MM.1S (cell line): ENCODE measurements at regions not wholly inside any gene's neighbourhood (a gene's known extent, or its start where the extent isn't known, plus 50 kb on each side); places are given as distances from the start of the nearest gene placed in this dataset.

Source experiments
- DNase-seq: peaks from one replicate; pipeline ENCODE4 v3.0.0-alpha.2; 2015
- H2AFZ ChIP-seq: fragments of 300-600 bp; sonication (generic); 2 replicates; pipeline ENCODE4 v1.6.0; 2016; ENCODE audit warnings: antibody characterized with exemption, low read length
- H3F3A ChIP-seq: fragments of 300-600 bp; sonication (generic); 2 replicates; pipeline ENCODE4 v1.6.1; 2016; ENCODE audit warnings: mild to moderate bottlenecking, antibody characterized with exemption, low read length, moderate library complexity, mixed read lengths; ENCODE audit not compliant: insufficient read depth
- H3K27ac ChIP-seq: fragments of 300-600 bp; sonication (generic); 2 replicates; pipeline ENCODE4 v1.5.1; 2016; ENCODE audit warnings: mild to moderate bottlenecking, low read length
- H3K27me3 ChIP-seq: fragments of 300-600 bp; sonication (generic); replicated peaks from 2 replicates; pipeline ENCODE4 v1.6.0; 2016; ENCODE audit warnings: low read length; ENCODE audit not compliant: insufficient read depth
- H3K36me3 ChIP-seq: fragments of 300-600 bp; sonication (generic); replicated peaks from 2 replicates; pipeline ENCODE4 v1.6.1; 2016; ENCODE audit warnings: mild to moderate bottlenecking, low read length, mixed read lengths; ENCODE audit not compliant: insufficient read depth
- H3K4me1 ChIP-seq: fragments of 300-600 bp; sonication (generic); 2 replicates; pipeline ENCODE4 v1.6.1; 2016; ENCODE audit warnings: low read length, mixed read lengths
- H3K4me2 ChIP-seq: fragments of 300-600 bp; sonication (generic); 2 replicates; pipeline ENCODE4 v1.6.0; 2016; ENCODE audit warnings: low read depth, low read length
- H3K4me3 ChIP-seq: fragments of 300-600 bp; sonication (generic); 2 replicates; pipeline ENCODE4 v1.5.1; 2016; ENCODE audit warnings: low read length, mixed read lengths
- H3K79me2 ChIP-seq: fragments of 300-600 bp; sonication (generic); 2 replicates; pipeline ENCODE4 v1.6.1; 2016; ENCODE audit warnings: mixed run types, low read length, mixed read lengths
- H3K9ac ChIP-seq: fragments of 300-600 bp; sonication (generic); 2 replicates; pipeline ENCODE4 v1.6.1; 2016; ENCODE audit warnings: low read length, mixed read lengths
- H3K9me2 ChIP-seq: fragments of 300-600 bp; sonication (generic); replicated peaks from 2 replicates; pipeline ENCODE4 v1.6.1; 2016; ENCODE audit warnings: mild to moderate bottlenecking, low read length, mixed read lengths; ENCODE audit not compliant: insufficient read depth
- H3K9me3 ChIP-seq: fragments of 300-600 bp; sonication (generic); replicated peaks from 2 replicates; pipeline ENCODE4 v1.6.1; 2016; ENCODE audit warnings: mild to moderate bottlenecking, low read length, mixed read lengths; ENCODE audit not compliant: insufficient read depth
- H4K20me1 ChIP-seq: fragments of 300-600 bp; sonication (generic); 2 replicates; pipeline ENCODE4 v1.6.1; 2016; ENCODE audit warnings: mild to moderate bottlenecking, low read length, moderate library complexity, mixed read lengths; ENCODE audit not compliant: insufficient read depth
- EZH2 ChIP-seq: fragments of 300-600 bp; sonication (generic); optimal IDR thresholded peaks from 2 replicates; pipeline ENCODE3; 2017; ENCODE audit warnings: low read depth, mild to moderate bottlenecking, antibody characterized with exemption, low read length, mixed read lengths
- EZH2phosphoT487 ChIP-seq: fragments of 300-600 bp; sonication (generic); IDR thresholded peaks from 2 replicates; pipeline ENCODE4 v1.6.1; 2018; ENCODE audit warnings: antibody characterized with exemption, low read length
- TF ChIP-seq, protein P1 (sequence below): fragments of 300-600 bp; sonication (generic); IDR thresholded peaks from 2 replicates; pipeline ENCODE4 v1.5.1; 2016; ENCODE audit warnings: antibody characterized with exemption, low read length, mixed read lengths

DNA sequence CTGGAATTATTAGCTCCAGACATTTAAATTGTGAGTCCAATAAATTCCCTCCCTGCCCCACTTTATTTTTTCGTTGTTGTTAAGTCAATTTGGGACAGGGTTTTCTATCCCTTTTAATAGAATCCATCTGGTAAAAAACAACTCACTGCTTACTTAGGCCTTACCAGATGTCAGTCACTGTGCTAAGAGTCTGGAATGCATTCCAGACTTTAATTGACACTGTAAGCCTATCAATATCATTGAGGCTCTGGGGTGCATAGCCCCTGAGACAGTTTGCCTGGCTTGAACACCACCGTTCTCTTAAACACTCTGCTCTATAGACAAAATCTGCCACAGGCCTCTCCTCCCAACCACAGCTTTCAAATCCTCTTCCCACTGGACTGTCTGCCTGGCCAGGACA is 175.9 kb downstream of the NSG2 start:
- no peak overlapping the region for H3K9ac ChIP-seq
- H3K36me3 ChIP-seq: no peaks in the 10 kb centered on the region
- 0 out of 2 replicates have a peak, but pooled peaks cover 7% of the 10 kb centered on the region for H3K4me1 ChIP-seq
- no peak for DNase-seq
- no peaks in the 10 kb centered on the region for H4K20me1 ChIP-seq
- H3K4me3 ChIP-seq: no peak overlapping the region
- no peaks in the 10 kb centered on the region for H3K27me3 ChIP-seq
- H3K9me3 ChIP-seq: no peaks in the 10 kb centered on the region
- no peaks in the 10 kb centered on the region for H3F3A ChIP-seq
- no peak overlapping the region for H3K27ac ChIP-seq
- H2AFZ ChIP-seq: no peak overlapping the region
- TF ChIP-seq EZH2: no peak
- TF ChIP-seq, protein P1, sequence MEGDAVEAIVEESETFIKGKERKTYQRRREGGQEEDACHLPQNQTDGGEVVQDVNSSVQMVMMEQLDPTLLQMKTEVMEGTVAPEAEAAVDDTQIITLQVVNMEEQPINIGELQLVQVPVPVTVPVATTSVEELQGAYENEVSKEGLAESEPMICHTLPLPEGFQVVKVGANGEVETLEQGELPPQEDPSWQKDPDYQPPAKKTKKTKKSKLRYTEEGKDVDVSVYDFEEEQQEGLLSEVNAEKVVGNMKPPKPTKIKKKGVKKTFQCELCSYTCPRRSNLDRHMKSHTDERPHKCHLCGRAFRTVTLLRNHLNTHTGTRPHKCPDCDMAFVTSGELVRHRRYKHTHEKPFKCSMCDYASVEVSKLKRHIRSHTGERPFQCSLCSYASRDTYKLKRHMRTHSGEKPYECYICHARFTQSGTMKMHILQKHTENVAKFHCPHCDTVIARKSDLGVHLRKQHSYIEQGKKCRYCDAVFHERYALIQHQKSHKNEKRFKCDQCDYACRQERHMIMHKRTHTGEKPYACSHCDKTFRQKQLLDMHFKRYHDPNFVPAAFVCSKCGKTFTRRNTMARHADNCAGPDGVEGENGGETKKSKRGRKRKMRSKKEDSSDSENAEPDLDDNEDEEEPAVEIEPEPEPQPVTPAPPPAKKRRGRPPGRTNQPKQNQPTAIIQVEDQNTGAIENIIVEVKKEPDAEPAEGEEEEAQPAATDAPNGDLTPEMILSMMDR: no peak
- no peak for TF ChIP-seq EZH2phosphoT487
- no peaks in the 10 kb centered on the region for H3K9me2 ChIP-seq
- H3K79me2 ChIP-seq: no peaks in the 10 kb centered on the region
- H3K4me2 ChIP-seq: no peak overlapping the region

GRCh38 chr5:174221946-174222345 is 176.4 kb downstream of the NSG2 start:
- Histone ChIP-seq H3K4me3 (no peak overlapping the region), H3K9me2 (no peaks in the 10 kb centered on the region), H3K9ac (no peak overlapping the region), H4K20me1 (no peaks in the 10 kb centered on the region), H3K4me2 (no peak overlapping the region), H3K36me3 (no peaks in the 10 kb centered on the region), H3F3A (no peaks in the 10 kb centered on the region), H2AFZ (no peak overlapping the region), H3K4me1 (0 out of 2 replicates have a peak, but pooled peaks cover 7% of the 10 kb centered on the region), H3K79me2 (no peaks in the 10 kb centered on the region), H3K27ac (no peak overlapping the region), H3K9me3 (no peaks in the 10 kb centered on the region), H3K27me3 (no peaks in the 10 kb centered on the region)
- no peak for TF ChIP-seq EZH2
- TF ChIP-seq, protein P1: no peak
- DNase-seq: no peak

DNA sequence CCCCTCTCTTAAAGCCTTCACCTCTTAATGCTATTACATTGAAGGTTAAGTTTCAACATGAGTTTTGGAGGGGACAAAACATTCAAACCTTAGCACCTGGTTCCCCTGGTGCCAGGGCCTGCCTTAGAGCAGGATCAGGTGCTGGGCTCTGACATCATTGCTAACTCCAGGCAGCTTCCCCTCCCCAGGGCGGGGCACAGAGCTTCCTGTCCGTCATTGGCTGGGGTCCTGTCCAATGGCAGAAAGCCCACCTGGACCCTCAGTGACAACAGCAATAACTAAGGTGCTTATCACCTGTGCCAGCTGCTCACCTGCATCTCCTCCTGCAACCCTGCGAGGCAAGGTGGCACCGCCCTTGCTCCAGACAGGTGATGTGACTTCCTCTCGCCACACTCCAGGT is 177.4 kb downstream of the NSG2 start:
- H3K36me3 ChIP-seq: no peaks in the 10 kb centered on the region
- H3K4me1 ChIP-seq: no peaks in the 10 kb centered on the region
- H3K9me2 ChIP-seq: no peaks in the 10 kb centered on the region
- no peak for DNase-seq
- H3K27ac ChIP-seq: no peak overlapping the region
- H2AFZ ChIP-seq: no peak overlapping the region
- no peaks in the 10 kb centered on the region for H4K20me1 ChIP-seq
- TF ChIP-seq, protein P1: no peak
- TF ChIP-seq EZH2phosphoT487 (no peak), EZH2 (no peak)
- no peaks in the 10 kb centered on the region for H3K9me3 ChIP-seq
- no peak overlapping the region for H3K4me2 ChIP-seq
- no peaks in the 10 kb centered on the region for H3K79me2 ChIP-seq
- no peaks in the 10 kb centered on the region for H3K27me3 ChIP-seq
- H3F3A ChIP-seq: no peaks in the 10 kb centered on the region
- no peak overlapping the region for H3K9ac ChIP-seq
- H3K4me3 ChIP-seq: no peak overlapping the region
